ENCODE measurements at regions not wholly inside any gene's neighbourhood (a gene's known extent, or its start where the extent isn't known, plus 50 kb on each side); places are given as distances from the start of the nearest gene placed in this dataset.

GRCh38 chr3:110067527-110067926 is 730.2 kb upstream of the DPPA4 start:
- TF ChIP-seq YY1 (IDR thresholded peaks at IDR 0.05; ENCODE audit: low read depth) = no peak
- no peak for TF ChIP-seq EP300 (IDR thresholded peaks at IDR 0.05; ENCODE audit: borderline replicate concordance)
- no peak for TF ChIP-seq EGR1 (IDR thresholded peaks at IDR 0.05)
- no peak for TF ChIP-seq TCF12 (IDR thresholded peaks at IDR 0.05; ENCODE audit: low read depth)
- TF ChIP-seq MAX (IDR thresholded peaks at IDR 0.05) = no peak
- no peak for TF ChIP-seq NFIC (IDR thresholded peaks at IDR 0.05)
- no peak for TF ChIP-seq TAF1 (IDR thresholded peaks at IDR 0.05; ENCODE audit: low read depth)
- no peak for TF ChIP-seq FOXM1 (IDR thresholded peaks at IDR 0.05; ENCODE audit: borderline replicate concordance, low read depth)
- TF ChIP-seq REST (IDR thresholded peaks at IDR 0.05; ENCODE audit: low read depth) = no peak
- TF ChIP-seq CEBPB (IDR thresholded peaks at IDR 0.05) = no peak
- TF ChIP-seq CREB1 (IDR thresholded peaks at IDR 0.05; ENCODE audit: low read depth) = no peak
- TF ChIP-seq USF1 (IDR thresholded peaks at IDR 0.05) = no peak
- TF ChIP-seq TEAD4 (IDR thresholded peaks at IDR 0.05) = no peak
- no peak for TF ChIP-seq RAD21 (IDR thresholded peaks at IDR 0.05; ENCODE audit: low read depth)
- TF ChIP-seq ZBTB7A (IDR thresholded peaks at IDR 0.05; ENCODE audit: low read depth) = no peak

- no peak for TF ChIP-seq NFIC (IDR thresholded peaks at IDR 0.05)
- TF ChIP-seq CREB1 (IDR thresholded peaks at IDR 0.05; ENCODE audit: low read depth) = no peak
- no peak for TF ChIP-seq TAF1 (IDR thresholded peaks at IDR 0.05; ENCODE audit: low read depth)
Observed at GRCh38 chr3:110069761-110070160, 732.4 kb upstream of the DPPA4 start.

GRCh38 chr3:110070161-110070916 is 733.0 kb upstream of the DPPA4 start:
- TF ChIP-seq YY1 (IDR thresholded peaks at IDR 0.05; ENCODE audit: low read depth) = no peak
- no peak for TF ChIP-seq CEBPB (IDR thresholded peaks at IDR 0.05)
- TF ChIP-seq RAD21 (IDR thresholded peaks at IDR 0.05; ENCODE audit: low read depth) = no peak
- TF ChIP-seq FOXM1 (IDR thresholded peaks at IDR 0.05; ENCODE audit: borderline replicate concordance, low read depth) = no peak
- TF ChIP-seq REST (IDR thresholded peaks at IDR 0.05; ENCODE audit: low read depth) = no peak
- no peak for TF ChIP-seq MAX (IDR thresholded peaks at IDR 0.05)
- TF ChIP-seq USF1 (IDR thresholded peaks at IDR 0.05) = no peak
- no peak for TF ChIP-seq EGR1 (IDR thresholded peaks at IDR 0.05)
- TF ChIP-seq CREB1 (IDR thresholded peaks at IDR 0.05; ENCODE audit: low read depth) = no peak
- no peak for TF ChIP-seq NFIC (IDR thresholded peaks at IDR 0.05)

- TF ChIP-seq ZBTB7A (IDR thresholded peaks at IDR 0.05; ENCODE audit: low read depth) (no peak), USF1 (IDR thresholded peaks at IDR 0.05) (no peak), TCF12 (IDR thresholded peaks at IDR 0.05; ENCODE audit: low read depth) (no peak), CEBPB (IDR thresholded peaks at IDR 0.05) (no peak)
Observed at GRCh38 chr3:110074095-110074494, 736.7 kb upstream of the DPPA4 start.

GRCh38 chr3:110077093-110077492 is 739.7 kb upstream of the DPPA4 start:
- TF ChIP-seq YY1 (IDR thresholded peaks at IDR 0.05; ENCODE audit: low read depth) = no peak
- no peak for TF ChIP-seq CEBPB (IDR thresholded peaks at IDR 0.05)
- no peak for TF ChIP-seq CREB1 (IDR thresholded peaks at IDR 0.05; ENCODE audit: low read depth)
- no peak for TF ChIP-seq EP300 (IDR thresholded peaks at IDR 0.05; ENCODE audit: borderline replicate concordance)
- no peak for TF ChIP-seq ZBTB7A (IDR thresholded peaks at IDR 0.05; ENCODE audit: low read depth)
- TF ChIP-seq MAX (IDR thresholded peaks at IDR 0.05) = no peak
- TF ChIP-seq TAF1 (IDR thresholded peaks at IDR 0.05; ENCODE audit: low read depth) = no peak
- no peak for TF ChIP-seq FOXM1 (IDR thresholded peaks at IDR 0.05; ENCODE audit: borderline replicate concordance, low read depth)
- no peak for TF ChIP-seq TEAD4 (IDR thresholded peaks at IDR 0.05)
- no peak for TF ChIP-seq USF1 (IDR thresholded peaks at IDR 0.05)
- TF ChIP-seq EGR1 (IDR thresholded peaks at IDR 0.05) = no peak
- TF ChIP-seq REST (IDR thresholded peaks at IDR 0.05; ENCODE audit: low read depth) = no peak
- no peak for TF ChIP-seq RAD21 (IDR thresholded peaks at IDR 0.05; ENCODE audit: low read depth)
- TF ChIP-seq TCF12 (IDR thresholded peaks at IDR 0.05; ENCODE audit: low read depth) = no peak
- TF ChIP-seq NFIC (IDR thresholded peaks at IDR 0.05) = no peak

Measured in Ishikawa (cell line).